K562 (cell line): ENCODE measurements at regions not wholly inside any gene's neighbourhood (a gene's known extent, or its start where the extent isn't known, plus 50 kb on each side); places are given as distances from the start of the nearest gene placed in this dataset.

ENCODE experiments used
- ATAC-seq: fragments of 200-7000 bp; cut with Tn5 transposase; 3 replicates; pipeline ENCODE4 v1.9.1; 2020; ENCODE audit warnings: moderate library complexity
- BruUV-seq: library from RNA; stranded (reverse); fragments of 400-500 nt; replicated peaks from 2 replicates; lab custom pipeline; 2021; lab: Mats Ljungman, UMichigan
- CTCF ChIA-PET: fragments of 300-600 bp; formaldehyde crosslinking; extraction: SDS; loops from one replicate; lab custom pipeline; 2021; ENCODE audit warnings: low intra/inter-chr PET ratio; lab: Yijun Ruan, JAX
- POLR2A ChIA-PET: fragments of 300-600, 350-650 bp; sonication (Branson Sonifier 250); formaldehyde crosslinking; extraction: SDS; loops from one replicate; lab custom pipeline; 2021; ENCODE audit warnings: antibody characterized with exemption, inconsistent platforms; lab: Yijun Ruan, JAX
- DNase-seq, 4 experiments: peaks; one replicate each; pipeline versions ENCODE4 v3.0.0 to v3.0.0-alpha.2; 2011 to 2018; ENCODE audit warnings: low spot score in 3 of 4, mixed read lengths in 3 of 4; ENCODE audit errors: extremely low read depth in 1 of 4
- FAIRE-seq: peaks from 2 replicates; lab custom pipeline; 2011; peaks lifted over from hg19 to GRCh38; lab: Jason Lieb, UNC
- H2AFZ ChIP-seq: 2 replicates; pipeline ENCODE4 v1.6.0; 2011; ENCODE audit warnings: low read depth, low read length, control low read depth, inconsistent platforms
- H3K27ac ChIP-seq: fragments of 200-600 bp; 3 replicates; pipeline ENCODE4 v1.8.0; 2011; ENCODE audit warnings: low read depth, mild to moderate bottlenecking, control low read depth, inconsistent platforms, low read length, moderate library complexity, mixed read lengths; ENCODE audit errors: extremely low read depth
- H3K27me3 ChIP-seq, 2 experiments: fragments of 300-600 bp in 1 of 2; 2 replicates in 1 of 2; 3 replicates in 1 of 2; pipeline versions ENCODE4 v1.6.0 to v1.8.0; 2011; ENCODE audit warnings: inconsistent platforms in 2 of 2, low read length in 2 of 2, mild to moderate bottlenecking in 1 of 2, mixed read lengths in 1 of 2, moderate library complexity in 1 of 2; ENCODE audit not compliant: control insufficient read depth in 2 of 2, insufficient read depth in 2 of 2
- H3K36me3 ChIP-seq: fragments of 300-600 bp; 3 replicates; pipeline ENCODE4 v1.8.0; 2011; ENCODE audit warnings: mild to moderate bottlenecking, low read length, inconsistent platforms; ENCODE audit not compliant: control insufficient read depth, insufficient read depth
- H3K4me1 ChIP-seq, 2 experiments: fragments of 200-600 bp in 1 of 2; replicated peaks in 1 of 2; 2 replicates in 1 of 2; 3 replicates in 1 of 2; pipeline versions ENCODE4 v1.5.1 to v1.8.0; 2011; ENCODE audit warnings: inconsistent platforms in 2 of 2, low read length in 2 of 2, mild to moderate bottlenecking in 1 of 2, mixed read lengths in 1 of 2, moderate library complexity in 1 of 2; ENCODE audit not compliant: control insufficient read depth in 2 of 2, insufficient read depth in 2 of 2
- H3K4me2 ChIP-seq: 2 replicates; pipeline ENCODE4 v1.6.1; 2011; ENCODE audit warnings: low read length, control low read depth, inconsistent platforms, mixed read lengths; ENCODE audit not compliant: insufficient read depth
- H3K4me3 ChIP-seq: fragments of 200-600 bp; sonication (generic), shearing (Covaris generic); 2 replicates; pipeline ENCODE4 v1.5.1; 2016; ENCODE audit warnings: control low read depth, inconsistent platforms
- H3K79me2 ChIP-seq: fragments of 200-600 bp; 3 replicates; pipeline ENCODE4 v1.8.0; 2011; ENCODE audit warnings: low read length, inconsistent platforms; ENCODE audit not compliant: control insufficient read depth, insufficient read depth
- H3K9ac ChIP-seq, 2 experiments: 2 replicates each; pipeline versions ENCODE4 v1.6.0 to v1.6.1; 2011; ENCODE audit warnings: low read depth in 2 of 2, low read length in 2 of 2, control low read depth in 1 of 2, inconsistent platforms in 1 of 2, mild to moderate bottlenecking in 1 of 2, mixed read lengths in 1 of 2; ENCODE audit not compliant: insufficient read depth in 1 of 2
- H3K9me1 ChIP-seq: one replicate; pipeline ENCODE4 v1.6.0; 2011; ENCODE audit warnings: inconsistent platforms, mild to moderate bottlenecking, low read length, moderate library complexity; ENCODE audit not compliant: control insufficient read depth, insufficient read depth
- H3K9me3 ChIP-seq: replicated peaks from 2 replicates; pipeline ENCODE4 v1.5.1; 2011; ENCODE audit warnings: low read depth, low read length, inconsistent platforms; ENCODE audit not compliant: control insufficient read depth, insufficient read depth
- H4K20me1 ChIP-seq: replicated peaks from 2 replicates; pipeline ENCODE4 v1.6.1; 2011; ENCODE audit warnings: low read length, inconsistent platforms, mixed read lengths; ENCODE audit not compliant: control insufficient read depth, insufficient read depth
- DDX20 ChIP-seq: fragments of 450-650 bp; IDR thresholded peaks from 2 replicates; pipeline ENCODE4 v1.6.1; 2016; ENCODE audit warnings: missing genetic modification characterization, low read depth, mild to moderate bottlenecking, missing compliant biosample characterization, moderate library complexity
- DEAF1 ChIP-seq: fragments of 450-650 bp; formaldehyde crosslinking; IDR thresholded peaks from 2 replicates; pipeline ENCODE4 v1.4.0; 2020; ENCODE audit warnings: mild to moderate bottlenecking, moderate library complexity
- DPF2 ChIP-seq: fragments of 450-650 bp; IDR thresholded peaks from 2 replicates; pipeline ENCODE4 v1.6.1; 2016
- NCOA1 ChIP-seq: fragments of 450-650 bp; IDR thresholded peaks from 2 replicates; pipeline ENCODE4 v1.6.1; 2016; ENCODE audit warnings: low read depth
- NFXL1 ChIP-seq: fragments of 450-650 bp; formaldehyde crosslinking; IDR thresholded peaks from 2 replicates; pipeline ENCODE4 v1.4.0; 2021; ENCODE audit warnings: mild to moderate bottlenecking
- ZNF318 ChIP-seq, 2 experiments: fragments of 450-650 bp; IDR thresholded peaks; 2 replicates each; pipeline ENCODE4 v1.6.1; 2016; ENCODE audit warnings: mild to moderate bottlenecking in 2 of 2, borderline replicate concordance in 1 of 2, low read depth in 1 of 2, moderate library complexity in 1 of 2
- ZNF717 ChIP-seq: fragments of 250-450 bp; sonication (Bioruptor Pico); IDR thresholded peaks from 2 replicates; pipeline ENCODE4 v1.5.0; 2021
- in situ Hi-C: fragments of 300-500 bp; cut with MboI; formaldehyde crosslinking; loops from 4 replicates; pipeline ENCODE4 v1.15.0; 2018; ENCODE audit warnings: inconsistent platforms, mixed read lengths
- intact Hi-C: fragments of 100-400 bp; cut with micrococcal nuclease; formaldehyde crosslinking; loops from 2 replicates; pipeline ENCODE4 v1.14.2; 2022

GRCh38 chr14:88940671-88941070, 116.2 kb downstream of the TTC8 start (continued):
- TF ChIP-seq ZNF717 = no peak

- intact Hi-C loops (no loop called here), in situ Hi-C loops (no loop called here)
- Histone ChIP-seq H3K9ac (no peak overlapping the region), H3K4me2 (no peak overlapping the region), H3K9me3 (no peaks in the 10 kb centered on the region), H3K27me3 (no peaks in the 10 kb centered on the region; a peak in 3 of 5 replicates), H2AFZ (no peak overlapping the region), H3K4me3 (no peak overlapping the region), H4K20me1 (no peaks in the 10 kb centered on the region), H3K27ac (no peak overlapping the region), H3K4me1 (no peaks in the 10 kb centered on the region), H3K79me2 (no peaks in the 10 kb centered on the region), H3K9me1 (no peaks in the 10 kb centered on the region), H3K36me3 (no peaks in the 10 kb centered on the region)
- CTCF ChIA-PET = no interaction called here
- POLR2A ChIA-PET = no interaction called here
- DNase-seq (no peak), FAIRE-seq (no peak), ATAC-seq (no peak)
- no peak for TF ChIP-seq DEAF1 (CRISPR knock-in tag)
- no peak for TF ChIP-seq NCOA1
- TF ChIP-seq NFXL1 (CRISPR knock-in tag) = no peak
- TF ChIP-seq DDX20 (tag) = no peak
- no peak for TF ChIP-seq ZNF318 (IDR thresholded peaks at IDR 0.05; ENCODE audit: borderline replicate concordance in 1 of 2, low read depth in 1 of 2)
- no peak for TF ChIP-seq DPF2
- BruUV-seq = no TSS peak
Measured at GRCh38 chr14:88941414-88941813, 117.0 kb downstream of the TTC8 start.
